Panc1 (cell line): ENCODE measurements at regions not wholly inside any gene's neighbourhood (a gene's known extent, or its start where the extent isn't known, plus 50 kb on each side); places are given as distances from the start of the nearest gene placed in this dataset.

Source experiments
- CTCF ChIP-seq: fragments of 450-650 bp; IDR thresholded peaks from 2 replicates; pipeline ENCODE4 v1.5.1; 2017; ENCODE audit warnings: mild to moderate bottlenecking
- POLR2AphosphoS5 ChIP-seq: IDR thresholded peaks from 2 replicates; pipeline ENCODE4 v1.6.1; 2012; ENCODE audit warnings: mild to moderate bottlenecking, low read depth, low read length, moderate library complexity

DNA sequence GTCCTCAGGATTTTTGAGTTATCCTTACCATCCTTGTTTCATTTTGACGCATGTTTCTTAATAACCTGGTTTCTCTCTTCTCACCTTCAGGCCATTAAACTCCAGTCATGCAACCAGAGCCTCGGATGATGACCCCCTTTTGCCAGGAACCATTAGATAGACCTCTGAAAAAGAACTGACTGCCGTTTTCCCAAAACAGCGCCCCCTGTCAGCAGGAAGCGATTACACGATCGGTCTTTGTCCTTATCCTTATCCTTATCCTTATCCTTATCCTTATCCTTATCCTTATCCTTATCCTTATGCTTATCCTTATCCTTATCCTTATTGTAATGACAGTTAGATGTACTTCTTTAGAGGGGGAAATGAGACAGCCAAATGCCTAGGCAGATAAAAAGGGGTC, 148.4 kb upstream of the ITM2A start:
- TF ChIP-seq CTCF (no peak), POLR2AphosphoS5 (no peak)
